HepG2 (cell line): ENCODE measurements at regions not wholly inside any gene's neighbourhood (a gene's known extent, or its start where the extent isn't known, plus 50 kb on each side); places are given as distances from the start of the nearest gene placed in this dataset.

Source experiments
- ARNT2 ChIP-seq: sonication (generic); formaldehyde crosslinking; IDR thresholded peaks from 2 replicates; pipeline ENCODE4 v1.8.0; 2022; ENCODE audit warnings: mild to moderate bottlenecking, low read depth, missing genetic modification reagents, moderate library complexity
- EZH2 ChIP-seq: conservative IDR thresholded peaks from 2 replicates; pipeline ENCODE4 v1.6.1; 2012; ENCODE audit warnings: mild to moderate bottlenecking, low read depth, low read length, moderate library complexity
- MYC ChIP-seq: sonication (generic); formaldehyde crosslinking; IDR thresholded peaks from 2 replicates; pipeline ENCODE4 v1.9.0; 2021; ENCODE audit warnings: missing genetic modification reagents, borderline replicate concordance
- NCOA5 ChIP-seq: sonication (generic); formaldehyde crosslinking; IDR thresholded peaks from 2 replicates; pipeline ENCODE4 v1.4.0; 2020; ENCODE audit warnings: missing genetic modification reagents
- PCBP2 ChIP-seq: fragments of 200-400 bp; formaldehyde crosslinking; optimal IDR thresholded peaks from 2 replicates; pipeline ENCODE3; 2018; ENCODE audit warnings: low read length, low read depth; ENCODE audit not compliant: poor library complexity, severe bottlenecking
- PLSCR1 ChIP-seq: sonication (generic); formaldehyde crosslinking; IDR thresholded peaks from 2 replicates; pipeline ENCODE4 v1.5.0; 2020; ENCODE audit warnings: missing genetic modification reagents, mild to moderate bottlenecking, borderline replicate concordance
- RXRA ChIP-seq: sonication (generic); formaldehyde crosslinking; IDR thresholded peaks from 2 replicates; pipeline ENCODE4 v1.5.1; 2020; ENCODE audit warnings: missing genetic modification reagents
- ZNF382 ChIP-seq: sonication (generic); formaldehyde crosslinking; IDR thresholded peaks from 2 replicates; pipeline ENCODE4 v1.5.0; 2020; ENCODE audit warnings: missing genetic modification reagents, mild to moderate bottlenecking, borderline replicate concordance
- ZSCAN21 ChIP-seq: sonication (generic); formaldehyde crosslinking; IDR thresholded peaks from 2 replicates; pipeline ENCODE4 v1.8.0; 2022; ENCODE audit warnings: mild to moderate bottlenecking, missing genetic modification reagents, moderate library complexity, borderline replicate concordance
- TF ChIP-seq, protein P1 (sequence below): sonication (generic); formaldehyde crosslinking; IDR thresholded peaks from 2 replicates; pipeline ENCODE4 v1.4.0; 2020; ENCODE audit warnings: missing genetic modification reagents
- TF ChIP-seq, protein P2 (sequence below): IDR thresholded peaks from 2 replicates; pipeline ENCODE4 v1.6.1; 2016; ENCODE audit warnings: missing compliant biosample characterization, missing genetic modification reagents, borderline replicate concordance

DNA sequence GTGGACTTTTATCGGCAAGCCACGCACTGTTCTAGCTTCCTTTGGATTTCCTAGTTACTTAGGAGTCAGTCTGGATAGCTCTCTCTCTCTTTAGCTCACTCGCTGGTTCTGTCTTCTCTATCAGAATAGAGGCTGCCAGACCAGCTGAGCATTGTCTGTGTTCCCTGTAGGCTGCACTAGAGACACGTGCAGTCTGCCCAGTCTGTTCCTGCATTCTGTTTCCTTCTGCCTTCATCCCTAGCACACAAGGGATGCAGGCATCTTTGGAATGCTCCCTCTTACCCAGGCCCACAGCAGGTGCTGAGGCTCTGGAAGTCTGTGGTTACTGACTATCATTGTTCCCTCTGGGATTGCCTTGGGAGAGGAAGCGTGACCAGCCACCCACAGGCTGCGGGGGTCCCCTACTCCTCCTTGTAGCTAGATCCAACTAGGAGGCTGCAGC is 322.8 kb downstream of the ZNF621 start:
- TF ChIP-seq RXRA (CRISPR knock-in tag) (no peak), NCOA5 (CRISPR knock-in tag) (no peak), EZH2 (no peak), PLSCR1 (CRISPR knock-in tag) (no peak), ZNF382 (CRISPR knock-in tag) (no peak), ARNT2 (no peak), ZSCAN21 (CRISPR knock-in tag) (no peak), PCBP2 (no peak), MYC (CRISPR knock-in tag) (no peak)
- TF ChIP-seq, protein P1, sequence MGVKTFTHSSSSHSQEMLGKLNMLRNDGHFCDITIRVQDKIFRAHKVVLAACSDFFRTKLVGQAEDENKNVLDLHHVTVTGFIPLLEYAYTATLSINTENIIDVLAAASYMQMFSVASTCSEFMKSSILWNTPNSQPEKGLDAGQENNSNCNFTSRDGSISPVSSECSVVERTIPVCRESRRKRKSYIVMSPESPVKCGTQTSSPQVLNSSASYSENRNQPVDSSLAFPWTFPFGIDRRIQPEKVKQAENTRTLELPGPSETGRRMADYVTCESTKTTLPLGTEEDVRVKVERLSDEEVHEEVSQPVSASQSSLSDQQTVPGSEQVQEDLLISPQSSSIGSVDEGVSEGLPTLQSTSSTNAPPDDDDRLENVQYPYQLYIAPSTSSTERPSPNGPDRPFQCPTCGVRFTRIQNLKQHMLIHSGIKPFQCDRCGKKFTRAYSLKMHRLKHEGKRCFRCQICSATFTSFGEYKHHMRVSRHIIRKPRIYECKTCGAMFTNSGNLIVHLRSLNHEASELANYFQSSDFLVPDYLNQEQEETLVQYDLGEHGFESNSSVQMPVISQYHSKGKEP (CRISPR knock-in tag), result no peak
- TF ChIP-seq, protein P2, sequence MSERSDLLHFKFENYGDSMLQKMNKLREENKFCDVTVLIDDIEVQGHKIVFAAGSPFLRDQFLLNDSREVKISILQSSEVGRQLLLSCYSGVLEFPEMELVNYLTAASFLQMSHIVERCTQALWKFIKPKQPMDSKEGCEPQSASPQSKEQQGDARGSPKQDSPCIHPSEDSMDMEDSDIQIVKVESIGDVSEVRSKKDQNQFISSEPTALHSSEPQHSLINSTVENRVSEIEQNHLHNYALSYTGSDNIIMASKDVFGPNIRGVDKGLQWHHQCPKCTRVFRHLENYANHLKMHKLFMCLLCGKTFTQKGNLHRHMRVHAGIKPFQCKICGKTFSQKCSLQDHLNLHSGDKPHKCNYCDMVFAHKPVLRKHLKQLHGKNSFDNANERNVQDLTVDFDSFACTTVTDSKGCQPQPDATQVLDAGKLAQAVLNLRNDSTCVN (CRISPR knock-in tag), result no peak
